ENCODE measurements at regions not wholly inside any gene's neighbourhood (a gene's known extent, or its start where the extent isn't known, plus 50 kb on each side); places are given as distances from the start of the nearest gene placed in this dataset.
A peak's percentile ranks its signal among the peaks of the same experiment; 100 is the strongest.
"Not testable (repeated sequence)": the region's sequence is repeated elsewhere in the genome, so short reads cannot be mapped to it uniquely, and the experiment has no call there.

GRCh38 chr11:135035282-135035681 is 623.2 kb upstream of the B3GAT1 start:
- no peaks in the 10 kb centered on the region for H3K4me1 Mint-ChIP-seq
- ATAC-seq (no peak), DNase-seq (no peak)
- H3K9me3 Mint-ChIP-seq: peaks cover 0 to 13% (median 0%) of the 10 kb centered on the region in 9 donors
- POLR2A ChIA-PET: no interaction called here
- no peaks in the 10 kb centered on the region for H3K36me3 Mint-ChIP-seq
- H3K4me3 Mint-ChIP-seq: no peak overlapping the region
- H3K27ac Mint-ChIP-seq: no peak overlapping the region
- H3K27me3 Mint-ChIP-seq: peaks cover 8 to 51% (median 27%) of the 10 kb centered on the region in 5 donors

- ATAC-seq (no peak), DNase-seq (no peak)
- POLR2A ChIA-PET: no interaction called here
- peaks cover 0 to 13% (median 0%) of the 10 kb centered on the region in 9 donors for H3K9me3 Mint-ChIP-seq
- no peaks in the 10 kb centered on the region for H3K4me1 Mint-ChIP-seq
- H3K36me3 Mint-ChIP-seq: no peaks in the 10 kb centered on the region
- H3K27me3 Mint-ChIP-seq: peaks cover 10 to 61% (median 33%) of the 10 kb centered on the region in 5 donors
- H3K27ac Mint-ChIP-seq: no peak overlapping the region
- no peak overlapping the region for H3K4me3 Mint-ChIP-seq
These were observed 621.5 kb upstream of the B3GAT1 start for GRCh38 chr11:135033540-135033939.

- H3K27me3 Mint-ChIP-seq: peaks cover 8 to 58% (median 21%) of the 10 kb centered on the region in 5 donors
- H3K36me3 Mint-ChIP-seq: peaks cover 0 to 4% (median 0%) of the 10 kb centered on the region in 3 donors
- peaks cover 0 to 22% (median 3%) of the 10 kb centered on the region in 9 donors for H3K9me3 Mint-ChIP-seq
- DNase-seq (no peak), ATAC-seq (no peak)
- POLR2A ChIA-PET: no interaction called here
- no peaks in the 10 kb centered on the region for H3K4me1 Mint-ChIP-seq
- no peak overlapping the region for H3K27ac Mint-ChIP-seq
- H3K4me3 Mint-ChIP-seq: no peak overlapping the region
These were observed 619.4 kb upstream of the B3GAT1 start for GRCh38 chr11:135031205-135031989.

- Mint-ChIP-seq H3K27me3 (peaks cover 2 to 48% (median 14%) of the 10 kb centered on the region in 5 donors), H3K27ac (no peak overlapping the region), H3K4me1 (no peaks in the 10 kb centered on the region), H3K4me3 (no peak overlapping the region), H3K9me3 (peaks cover 0 to 9% (median 2%) of the 10 kb centered on the region in 9 donors), H3K36me3 (peaks cover 0 to 4% (median 0%) of the 10 kb centered on the region in 3 donors)
- POLR2A ChIA-PET: no interaction called here
- DNase-seq: peak in 1 of 10 donors; percentile 11
- ATAC-seq: no peak
These were observed 615.4 kb upstream of the B3GAT1 start for GRCh38 chr11:135027461-135027860.

GRCh38 chr11:135023499-135023898 is 611.5 kb upstream of the B3GAT1 start:
- no peak overlapping the region for H3K4me3 Mint-ChIP-seq
- POLR2A ChIA-PET: no interaction called here

GRCh38 chr11:135022454-135022853 is 610.4 kb upstream of the B3GAT1 start:
- Mint-ChIP-seq H3K36me3 (peaks cover 0 to 6% (median 0%) of the 10 kb centered on the region in 3 donors), H3K4me3 (no peak overlapping the region), H3K9me3 (peaks cover 0 to 6% (median 2%) of the 10 kb centered on the region in 9 donors), H3K4me1 (no peaks in the 10 kb centered on the region), H3K27me3 (peaks cover 7 to 50% (median 10%) of the 10 kb centered on the region in 5 donors), H3K27ac (no peak overlapping the region)
- DNase-seq (no peak), ATAC-seq (no peak)
- POLR2A ChIA-PET: no interaction called here

More at GRCh38 chr11:135023499-135023898, 611.5 kb upstream of the B3GAT1 start:
- peaks cover 0 to 8% (median 0%) of the 10 kb centered on the region in 3 donors for H3K36me3 Mint-ChIP-seq
- H3K9me3 Mint-ChIP-seq: peaks cover 0 to 9% (median 3%) of the 10 kb centered on the region in 9 donors
- peaks cover 5 to 48% (median 9%) of the 10 kb centered on the region in 5 donors for H3K27me3 Mint-ChIP-seq
- no peak overlapping the region for H3K27ac Mint-ChIP-seq
- no peak for ATAC-seq
- no peaks in the 10 kb centered on the region for H3K4me1 Mint-ChIP-seq
- DNase-seq: no peak

- Mint-ChIP-seq H3K4me1 (no peaks in the 10 kb centered on the region), H3K9me3 (peaks cover 0 to 4% (median 0%) of the 10 kb centered on the region in 9 donors), H3K27me3 (peaks cover 9 to 55% (median 18%) of the 10 kb centered on the region in 5 donors), H3K4me3 (no peak overlapping the region), H3K27ac (no peak overlapping the region), H3K36me3 (peaks cover 0 to 4% (median 0%) of the 10 kb centered on the region in 3 donors)
- POLR2A ChIA-PET: no interaction called here
- DNase-seq: no peak
- no peak for ATAC-seq
These were observed 607.9 kb upstream of the B3GAT1 start for GRCh38 chr11:135019899-135020298.

- peaks cover 13 to 59% (median 22%) of the 10 kb centered on the region in 5 donors for H3K27me3 Mint-ChIP-seq
- POLR2A ChIA-PET: no interaction called here
These were observed 607.4 kb upstream of the B3GAT1 start for GRCh38 chr11:135019343-135019871.

GRCh38 chr11:135017296-135017695 is 605.3 kb upstream of the B3GAT1 start:
- Mint-ChIP-seq H3K9me3 (peaks cover 0 to 6% (median 0%) of the 10 kb centered on the region in 9 donors), H3K4me3 (no peak overlapping the region), H3K36me3 (peaks cover 0 to 4% (median 0%) of the 10 kb centered on the region in 3 donors), H3K27me3 (peaks cover 16 to 73% (median 27%) of the 10 kb centered on the region in 5 donors), H3K27ac (no peak overlapping the region), H3K4me1 (no peaks in the 10 kb centered on the region)
- DNase-seq (no peak), ATAC-seq (no peak)
- POLR2A ChIA-PET: no interaction called here

More at GRCh38 chr11:135019343-135019871, 607.4 kb upstream of the B3GAT1 start:
- ATAC-seq (no peak), DNase-seq (no peak)
- Mint-ChIP-seq H3K4me1 (no peaks in the 10 kb centered on the region), H3K4me3 (no peak overlapping the region), H3K27ac (no peak overlapping the region), H3K36me3 (peaks cover 0 to 4% (median 0%) of the 10 kb centered on the region in 3 donors), H3K9me3 (peaks cover 0 to 4% (median 0%) of the 10 kb centered on the region in 9 donors)

- Mint-ChIP-seq H3K27me3 (peaks cover 17 to 60% (median 27%) of the 10 kb centered on the region in 5 donors), H3K4me3 (no peak overlapping the region), H3K36me3 (peaks cover 0 to 4% (median 0%) of the 10 kb centered on the region in 3 donors), H3K4me1 (no peaks in the 10 kb centered on the region), H3K27ac (no peak overlapping the region), H3K9me3 (peaks cover 0 to 8% (median 2%) of the 10 kb centered on the region in 9 donors)
- DNase-seq (no peak), ATAC-seq (no peak)
- POLR2A ChIA-PET: no interaction called here
These were observed 603.9 kb upstream of the B3GAT1 start for GRCh38 chr11:135015966-135016365.

- DNase-seq, H3K36me3 Mint-ChIP-seq, H3K4me1 Mint-ChIP-seq, H3K9me3 Mint-ChIP-seq, ATAC-seq, H3K27ac Mint-ChIP-seq, H3K4me3 Mint-ChIP-seq, POLR2A ChIA-PET: not testable (repeated sequence)
- peaks cover 14 to 47% (median 31%) of the 10 kb centered on the region in 5 donors for H3K27me3 Mint-ChIP-seq
These were observed 599.3 kb upstream of the B3GAT1 start for GRCh38 chr11:135011313-135011712.

GRCh38 chr11:135009125-135009524 is 597.1 kb upstream of the B3GAT1 start:
- POLR2A ChIA-PET: no interaction called here
- peaks cover 3 to 45% (median 24%) of the 10 kb centered on the region in 5 donors for H3K27me3 Mint-ChIP-seq
- H3K27ac Mint-ChIP-seq: no peak overlapping the region
- H3K4me3 Mint-ChIP-seq: no peak overlapping the region
- no peaks in the 10 kb centered on the region for H3K4me1 Mint-ChIP-seq
- peaks cover 0 to 6% (median 0%) of the 10 kb centered on the region in 9 donors for H3K9me3 Mint-ChIP-seq
- ATAC-seq (no peak), DNase-seq (no peak)
- no peaks in the 10 kb centered on the region for H3K36me3 Mint-ChIP-seq

- H3K9me3 Mint-ChIP-seq: peaks cover 0 to 6% (median 0%) of the 10 kb centered on the region in 9 donors
- DNase-seq (no peak), ATAC-seq (no peak)
- POLR2A ChIA-PET: no interaction called here
- H3K27me3 Mint-ChIP-seq: peaks cover 0 to 38% (median 17%) of the 10 kb centered on the region in 5 donors
- no peak overlapping the region for H3K4me3 Mint-ChIP-seq
- H3K27ac Mint-ChIP-seq: no peak overlapping the region
- no peaks in the 10 kb centered on the region for H3K4me1 Mint-ChIP-seq
- H3K36me3 Mint-ChIP-seq: no peaks in the 10 kb centered on the region
These were observed 596.4 kb upstream of the B3GAT1 start for GRCh38 chr11:135008412-135008811.
